GM13976 (cell line): ENCODE measurements at regions not wholly inside any gene's neighbourhood (a gene's known extent, or its start where the extent isn't known, plus 50 kb on each side); places are given as distances from the start of the nearest gene placed in this dataset.
A peak's percentile ranks its signal among the peaks of the same experiment; 100 is the strongest.

Experiments
- DNase-seq: peaks from one replicate; pipeline ENCODE4 v3.0.0; 2012; ENCODE audit warnings: low spot score
- in situ Hi-C: fragments of 300-500 bp; cut with MboI; formaldehyde crosslinking; loops from one replicate; pipeline ENCODE4 v1.12.0; 2022; ENCODE audit warnings: low sequenced_read_pairs, mixed read lengths, inconsistent platforms; ENCODE audit not compliant: unreplicated experiment
- TF ChIP-seq, protein P1 (sequence below): IDR thresholded peaks from 2 replicates; pipeline ENCODE4 v1.5.1; 2012; ENCODE audit warnings: borderline replicate concordance, mild to moderate bottlenecking; ENCODE audit not compliant: insufficient read depth; ENCODE audit errors: extremely low read depth, missing control alignments, control extremely low read depth

DNA sequence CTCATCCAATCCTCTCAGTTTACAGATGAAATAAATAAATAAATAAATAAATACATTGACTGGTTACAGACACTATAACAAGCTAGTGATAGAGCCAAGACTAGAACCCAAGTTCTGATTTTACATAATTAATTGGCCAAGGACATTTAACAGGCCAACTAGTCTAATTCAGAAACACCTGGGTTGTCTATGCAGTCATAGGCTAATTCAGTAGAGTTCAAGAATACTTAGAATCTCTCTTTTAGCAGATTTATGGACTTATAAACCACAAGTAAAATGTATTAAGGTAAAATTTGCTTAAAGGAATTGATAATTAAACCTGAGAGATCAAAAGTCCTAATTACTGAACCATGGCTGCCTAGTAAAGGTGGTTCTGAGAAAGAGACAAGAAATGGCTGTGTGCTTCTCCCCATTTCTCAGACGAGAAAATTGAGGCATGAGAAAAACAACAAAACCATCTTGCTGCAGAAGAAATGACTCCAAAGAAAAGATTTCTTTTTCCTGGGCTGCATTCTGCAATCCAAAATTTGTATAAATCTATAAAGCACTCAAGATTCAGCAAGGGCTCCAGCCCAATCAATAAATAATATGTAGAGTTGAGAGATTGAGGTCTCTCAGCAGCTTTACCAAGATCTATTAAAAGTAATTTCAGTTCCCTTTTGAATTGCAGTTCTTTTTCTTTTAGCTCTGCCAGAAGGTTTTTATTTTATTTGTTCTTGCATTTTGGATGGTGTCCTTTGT lies 98.3 kb downstream of the DUSP10 start:
- TF ChIP-seq, protein P1, sequence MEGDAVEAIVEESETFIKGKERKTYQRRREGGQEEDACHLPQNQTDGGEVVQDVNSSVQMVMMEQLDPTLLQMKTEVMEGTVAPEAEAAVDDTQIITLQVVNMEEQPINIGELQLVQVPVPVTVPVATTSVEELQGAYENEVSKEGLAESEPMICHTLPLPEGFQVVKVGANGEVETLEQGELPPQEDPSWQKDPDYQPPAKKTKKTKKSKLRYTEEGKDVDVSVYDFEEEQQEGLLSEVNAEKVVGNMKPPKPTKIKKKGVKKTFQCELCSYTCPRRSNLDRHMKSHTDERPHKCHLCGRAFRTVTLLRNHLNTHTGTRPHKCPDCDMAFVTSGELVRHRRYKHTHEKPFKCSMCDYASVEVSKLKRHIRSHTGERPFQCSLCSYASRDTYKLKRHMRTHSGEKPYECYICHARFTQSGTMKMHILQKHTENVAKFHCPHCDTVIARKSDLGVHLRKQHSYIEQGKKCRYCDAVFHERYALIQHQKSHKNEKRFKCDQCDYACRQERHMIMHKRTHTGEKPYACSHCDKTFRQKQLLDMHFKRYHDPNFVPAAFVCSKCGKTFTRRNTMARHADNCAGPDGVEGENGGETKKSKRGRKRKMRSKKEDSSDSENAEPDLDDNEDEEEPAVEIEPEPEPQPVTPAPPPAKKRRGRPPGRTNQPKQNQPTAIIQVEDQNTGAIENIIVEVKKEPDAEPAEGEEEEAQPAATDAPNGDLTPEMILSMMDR: no peak
- in situ Hi-C loops: no loop called here
- DNase-seq: peak; percentile 29

- TF ChIP-seq, protein P1: no peak
- no peak for DNase-seq
- in situ Hi-C loops: no loop called here
Observed at GRCh38 chr1:221644145-221644448, 97.8 kb downstream of the DUSP10 start.

DNA sequence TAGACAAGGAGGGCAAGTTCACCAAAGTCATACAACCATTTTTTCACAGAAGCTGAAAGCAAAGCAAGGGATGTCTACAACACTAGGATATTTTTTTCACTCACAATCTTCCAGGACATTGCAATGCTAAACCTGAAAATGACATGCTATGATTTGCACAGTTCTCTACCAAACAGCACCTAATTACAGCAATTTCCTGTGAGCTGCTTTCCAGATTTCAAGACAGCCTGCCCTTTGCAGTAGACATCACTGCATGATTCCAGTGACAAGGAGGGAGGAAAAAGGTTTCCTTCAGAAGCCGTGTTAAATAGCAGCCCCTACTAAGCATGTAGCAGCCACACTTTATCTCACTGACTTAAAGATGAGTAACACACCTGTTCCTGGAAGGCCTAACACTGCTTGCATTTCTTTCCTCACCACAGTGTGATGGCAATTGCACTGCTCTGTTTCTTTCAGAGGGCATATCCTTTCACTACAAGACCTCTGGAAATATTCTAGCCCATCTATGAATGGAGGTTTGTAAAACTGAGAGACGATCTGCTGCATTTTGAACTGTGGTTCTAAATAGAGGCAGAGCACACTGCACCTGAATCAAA lies 97.1 kb downstream of the DUSP10 start:
- TF ChIP-seq, protein P1: no peak
- in situ Hi-C loops: no loop called here
- no peak for DNase-seq

- no peak for DNase-seq
- in situ Hi-C loops: no loop called here
- TF ChIP-seq, protein P1: no peak
Observed at GRCh38 chr1:221648201-221648600, 93.7 kb downstream of the DUSP10 start.
